CD14-positive monocyte (primary cell): ENCODE measurements at regions not wholly inside any gene's neighbourhood (a gene's known extent, or its start where the extent isn't known, plus 50 kb on each side); places are given as distances from the start of the nearest gene placed in this dataset.

Experiments used
- DNase-seq, 3 donors: peaks; one replicate each; pipeline ENCODE4 v3.0.0-alpha.2; 2011 to 2022
- H2AFZ ChIP-seq: 2 replicates; pipeline ENCODE4 v1.6.0; 2012; ENCODE audit warnings: mild to moderate bottlenecking, low read depth, low read length, inconsistent platforms; ENCODE audit not compliant: insufficient read depth, poor library complexity, severe bottlenecking
- H3K27ac ChIP-seq, 2 donors: 1 replicate in 1 of 2; 2 replicates in 1 of 2; pipeline ENCODE4 v1.5.1; 2012 to 2013; ENCODE audit warnings: low read length in 2 of 2, control low read depth in 1 of 2, inconsistent platforms in 1 of 2, low read depth in 1 of 2, mild to moderate bottlenecking in 1 of 2
- H3K27me3 ChIP-seq, 2 donors: one replicate each; pipeline versions ENCODE4 v1.6.0 to v1.6.1; 2011 to 2013; ENCODE audit warnings: low read length in 2 of 2; ENCODE audit not compliant: control insufficient read depth in 2 of 2, insufficient read depth in 2 of 2
- H3K36me3 ChIP-seq, 2 donors: replicated peaks in 1 of 2; 1 replicate in 1 of 2; 2 replicates in 1 of 2; pipeline versions ENCODE4 v1.5.1 to v1.6.1; 2012 to 2013; ENCODE audit warnings: low read length in 2 of 2, control low read depth in 1 of 2, inconsistent platforms in 1 of 2, mild to moderate bottlenecking in 1 of 2; ENCODE audit not compliant: insufficient read depth in 2 of 2, control insufficient read depth in 1 of 2
- H3K4me1 ChIP-seq, 2 donors: 1 replicate in 1 of 2; 2 replicates in 1 of 2; pipeline versions ENCODE4 v1.5.1 to v1.6.1; 2012 to 2013; ENCODE audit warnings: low read length in 2 of 2, control low read depth in 1 of 2, inconsistent platforms in 1 of 2, mild to moderate bottlenecking in 1 of 2, moderate library complexity in 1 of 2; ENCODE audit not compliant: insufficient read depth in 2 of 2, control insufficient read depth in 1 of 2
- H3K4me2 ChIP-seq: replicated peaks from 2 replicates; pipeline ENCODE3; 2012; ENCODE audit warnings: low read length, moderate library complexity, mild to moderate bottlenecking; ENCODE audit not compliant: poor library complexity, severe bottlenecking; ENCODE audit errors: extremely low read depth
- H3K4me3 ChIP-seq, 3 experiments: fragments of 200-600 bp in 1 of 3; sonication (generic) in 1 of 3; replicated peaks in 1 of 3; 1 replicate in 2 of 3; 2 replicates in 1 of 3; pipeline ENCODE4 v1.5.1; 2011 to 2013; ENCODE audit warnings: low read length in 3 of 3, mild to moderate bottlenecking in 3 of 3, control low read depth in 2 of 3, low read depth in 2 of 3, inconsistent platforms in 1 of 3, moderate library complexity in 1 of 3
- H3K79me2 ChIP-seq: 2 replicates; pipeline ENCODE4 v1.6.0; 2012; ENCODE audit warnings: mild to moderate bottlenecking, control low read depth, inconsistent platforms, low read length, moderate library complexity; ENCODE audit not compliant: insufficient read depth
- H3K9ac ChIP-seq: 2 replicates; pipeline ENCODE4 v1.6.0; 2017; ENCODE audit warnings: low read length, mild to moderate bottlenecking; ENCODE audit not compliant: insufficient read depth, poor library complexity, severe bottlenecking
- H3K9me3 ChIP-seq, 2 donors: replicated peaks in 1 of 2; 1 replicate in 1 of 2; 2 replicates in 1 of 2; pipeline versions ENCODE4 v1.5.1 to v1.6.1; 2012 to 2013; ENCODE audit warnings: low read length in 2 of 2, control low read depth in 1 of 2; ENCODE audit not compliant: control insufficient read depth in 1 of 2, insufficient read depth in 1 of 2
- H4K20me1 ChIP-seq: 2 replicates; pipeline ENCODE4 v1.6.0; 2012; ENCODE audit warnings: mild to moderate bottlenecking, low read length, control low read depth, moderate library complexity; ENCODE audit not compliant: insufficient read depth
- H3K27ac Mint-ChIP-seq, 7 donors: one replicate each; pipeline ENCODE4 v1.8.0; 2020; ENCODE audit warnings: mild to moderate bottlenecking in 7 of 7, mixed read lengths in 7 of 7, moderate library complexity in 6 of 7, inconsistent platforms in 2 of 7
- H3K27me3 Mint-ChIP-seq, 3 donors: one replicate each; pipeline ENCODE4 v1.8.0; 2021 to 2022; ENCODE audit warnings: low read depth in 3 of 3, mild to moderate bottlenecking in 3 of 3, mixed read lengths in 3 of 3, moderate library complexity in 3 of 3, inconsistent platforms in 1 of 3
- H3K36me3 Mint-ChIP-seq, 2 donors: one replicate each; pipeline ENCODE4 v1.8.0; 2020; ENCODE audit warnings: mixed read lengths in 2 of 2, inconsistent platforms in 1 of 2, mild to moderate bottlenecking in 1 of 2
- H3K4me1 Mint-ChIP-seq: one replicate; pipeline ENCODE4 v1.8.0; 2020; ENCODE audit warnings: mild to moderate bottlenecking, mixed read lengths
- H3K4me3 Mint-ChIP-seq, 2 donors: one replicate each; pipeline ENCODE4 v1.8.0; 2020; ENCODE audit warnings: mild to moderate bottlenecking in 2 of 2, mixed read lengths in 2 of 2, moderate library complexity in 1 of 2
- H3K9me3 Mint-ChIP-seq, 7 donors: one replicate each; pipeline ENCODE4 v1.8.0; 2020 to 2022; ENCODE audit warnings: mixed read lengths in 7 of 7, mild to moderate bottlenecking in 6 of 7, moderate library complexity in 6 of 7, inconsistent platforms in 2 of 7
- WGBS: methylation state at CpG from one replicate; pipeline ENCODE4 v1.1.5; 2013; ENCODE audit warnings: missing lambda C conversion rate; ENCODE audit not compliant: insufficient coverage; 5-methylcytosine and 5-hydroxymethylcytosine counted together
- intact Hi-C, 2 donors: fragments of 100-400 bp; cut with micrococcal nuclease; formaldehyde crosslinking; loops; one replicate each; pipeline versions ENCODE4 v1.15.0 to v1.15.1; 2023
- TF ChIP-seq, protein P1 (sequence below): fragments of 200-600 bp; IDR thresholded peaks from one replicate; pipeline ENCODE4 v1.8.0; 2022; ENCODE audit warnings: antibody characterized with exemption, mild to moderate bottlenecking

DNA sequence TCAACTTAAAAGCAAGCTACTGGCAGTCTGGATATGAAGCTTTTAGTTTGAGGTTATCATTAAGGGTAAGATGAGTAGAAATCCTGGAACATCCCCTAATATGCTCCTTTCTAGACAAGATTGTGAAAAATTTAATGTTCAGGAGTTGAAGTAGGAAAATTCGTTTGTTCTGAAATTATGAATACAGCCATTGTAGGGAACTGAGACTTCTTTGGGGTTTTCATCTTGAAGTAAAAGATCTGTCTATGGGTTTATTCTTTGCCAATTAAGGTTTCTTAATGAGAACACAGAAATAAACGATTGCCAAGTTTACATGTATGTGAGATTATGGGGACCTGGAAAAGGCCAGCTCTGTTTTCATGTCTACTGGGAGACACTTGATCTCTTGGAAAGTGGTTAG, 225.6 kb upstream of the MOCS1 start:
- WGBS = 91% methylated on average over 2 of the region's 2 CpGs
- intact Hi-C loops = no loop called here

DNA sequence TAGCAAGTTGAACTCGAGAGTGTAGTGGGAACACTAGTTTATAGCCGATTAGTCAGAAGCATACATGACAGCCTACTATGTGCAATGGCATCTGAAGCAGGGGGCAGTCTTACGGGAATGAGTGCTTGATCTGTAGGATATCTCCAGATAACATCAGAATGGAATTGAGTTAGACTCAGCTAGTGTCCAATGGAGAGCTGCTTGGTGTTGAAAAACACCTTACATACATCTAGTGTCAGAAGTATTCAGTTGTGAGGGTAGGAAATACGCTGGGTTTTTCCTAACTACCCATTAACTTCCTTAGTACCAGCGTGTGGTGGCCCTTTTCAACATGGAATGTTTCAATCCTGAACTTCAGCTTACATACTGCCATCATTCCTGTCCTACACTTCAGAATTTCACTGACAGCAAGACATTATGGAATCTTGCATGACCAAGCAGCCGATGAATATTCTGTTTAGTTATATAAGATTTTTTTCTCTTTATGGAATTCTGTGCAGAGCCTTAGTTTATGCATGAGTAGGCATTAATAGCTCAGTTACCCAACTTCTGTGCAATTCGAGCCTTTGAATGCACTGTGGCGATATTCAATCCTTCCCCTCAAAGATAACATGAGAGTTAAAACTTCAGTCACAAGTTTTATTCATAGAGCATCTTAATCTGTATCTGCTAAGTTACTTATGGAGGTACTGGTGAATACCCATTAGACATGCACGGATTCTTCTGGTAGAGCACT, 218.6 kb upstream of the MOCS1 start:
- no peaks in the 10 kb centered on the region for H3K36me3 Mint-ChIP-seq
- H3K27me3 ChIP-seq = no peaks in the 10 kb centered on the region
- DNase-seq = no peak
- H4K20me1 ChIP-seq = no peaks in the 10 kb centered on the region
- TF ChIP-seq, protein P1, sequence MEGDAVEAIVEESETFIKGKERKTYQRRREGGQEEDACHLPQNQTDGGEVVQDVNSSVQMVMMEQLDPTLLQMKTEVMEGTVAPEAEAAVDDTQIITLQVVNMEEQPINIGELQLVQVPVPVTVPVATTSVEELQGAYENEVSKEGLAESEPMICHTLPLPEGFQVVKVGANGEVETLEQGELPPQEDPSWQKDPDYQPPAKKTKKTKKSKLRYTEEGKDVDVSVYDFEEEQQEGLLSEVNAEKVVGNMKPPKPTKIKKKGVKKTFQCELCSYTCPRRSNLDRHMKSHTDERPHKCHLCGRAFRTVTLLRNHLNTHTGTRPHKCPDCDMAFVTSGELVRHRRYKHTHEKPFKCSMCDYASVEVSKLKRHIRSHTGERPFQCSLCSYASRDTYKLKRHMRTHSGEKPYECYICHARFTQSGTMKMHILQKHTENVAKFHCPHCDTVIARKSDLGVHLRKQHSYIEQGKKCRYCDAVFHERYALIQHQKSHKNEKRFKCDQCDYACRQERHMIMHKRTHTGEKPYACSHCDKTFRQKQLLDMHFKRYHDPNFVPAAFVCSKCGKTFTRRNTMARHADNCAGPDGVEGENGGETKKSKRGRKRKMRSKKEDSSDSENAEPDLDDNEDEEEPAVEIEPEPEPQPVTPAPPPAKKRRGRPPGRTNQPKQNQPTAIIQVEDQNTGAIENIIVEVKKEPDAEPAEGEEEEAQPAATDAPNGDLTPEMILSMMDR = no peak
- no peak overlapping the region for H3K4me2 ChIP-seq
- peaks cover 0 to 13% of the 10 kb centered on the region in 2 donors for H3K9me3 ChIP-seq
- WGBS = 100% methylated on average over 3 of the region's 9 CpGs
- H3K27ac Mint-ChIP-seq = no peak overlapping the region
- H3K4me3 ChIP-seq = no peak overlapping the region
- no peak overlapping the region for H3K27ac ChIP-seq
- H3K9me3 Mint-ChIP-seq = peaks cover 0 to 10% (median 0%) of the 10 kb centered on the region in 7 donors
- H3K79me2 ChIP-seq = no peaks in the 10 kb centered on the region
- H3K36me3 ChIP-seq = no peaks in the 10 kb centered on the region
- no peak overlapping the region for H2AFZ ChIP-seq
- peaks cover 0 to 6% of the 10 kb centered on the region in 2 donors for H3K4me1 ChIP-seq
- intact Hi-C loops = no loop called here
- H3K4me3 Mint-ChIP-seq = no peak overlapping the region
- H3K9ac ChIP-seq = no peak overlapping the region
- H3K4me1 Mint-ChIP-seq = peaks cover 8% of the 10 kb centered on the region
- peaks cover 0 to 7% (median 3%) of the 10 kb centered on the region in 3 donors for H3K27me3 Mint-ChIP-seq

More for the DNA sequence above, 225.6 kb upstream of the MOCS1 start:
- no peaks in the 10 kb centered on the region for H3K4me1 Mint-ChIP-seq
- Histone ChIP-seq H3K27ac (no peak overlapping the region), H2AFZ (no peak overlapping the region), H3K9ac (no peak overlapping the region), H3K36me3 (no peaks in the 10 kb centered on the region), H3K9me3 (peaks cover 11 to 21% of the 10 kb centered on the region in 2 donors), H3K4me3 (no peak overlapping the region), H4K20me1 (no peaks in the 10 kb centered on the region), H3K4me1 (no peaks in the 10 kb centered on the region), H3K27me3 (no peaks in the 10 kb centered on the region), H3K79me2 (no peaks in the 10 kb centered on the region), H3K4me2 (no peak overlapping the region)
- no peaks in the 10 kb centered on the region for H3K36me3 Mint-ChIP-seq
- no peak for DNase-seq
- peaks cover 0 to 13% (median 9%) of the 10 kb centered on the region in 7 donors for H3K9me3 Mint-ChIP-seq
- TF ChIP-seq, protein P1 = no peak
- no peak overlapping the region for H3K4me3 Mint-ChIP-seq
- no peak overlapping the region for H3K27ac Mint-ChIP-seq
- H3K27me3 Mint-ChIP-seq = peaks cover 2 to 3% (median 3%) of the 10 kb centered on the region in 3 donors
